WTC11 (cell line): ENCODE measurements at regions not wholly inside any gene's neighbourhood (a gene's known extent, or its start where the extent isn't known, plus 50 kb on each side); places are given as distances from the start of the nearest gene placed in this dataset.

Experiments used
- ATF2 ChIP-seq: sonication (generic); formaldehyde crosslinking; IDR thresholded peaks from 2 replicates; pipeline ENCODE4 v1.8.1; 2022; ENCODE audit warnings: low read depth, missing genetic modification reagents, borderline replicate concordance
- CREM ChIP-seq: sonication (generic); formaldehyde crosslinking; IDR thresholded peaks from 2 replicates; pipeline ENCODE4 v1.8.1; 2022; ENCODE audit warnings: mild to moderate bottlenecking, missing genetic modification reagents, moderate library complexity
- CTCF ChIP-seq: fragments of 200-600 bp; IDR thresholded peaks from 2 replicates; pipeline ENCODE4 v1.8.0; 2022; ENCODE audit warnings: antibody characterized with exemption
- FOXP1 ChIP-seq: sonication (generic); formaldehyde crosslinking; IDR thresholded peaks from 2 replicates; pipeline ENCODE4 v1.8.0; 2022; ENCODE audit warnings: missing genetic modification reagents, mild to moderate bottlenecking, moderate library complexity, borderline replicate concordance
- ZNF232 ChIP-seq: sonication (generic); formaldehyde crosslinking; IDR thresholded peaks from 2 replicates; pipeline ENCODE4 v1.8.0; 2022; ENCODE audit warnings: mild to moderate bottlenecking, missing genetic modification reagents

- TF ChIP-seq CREM (no peak), ATF2 (CRISPR knock-in tag) (no peak), ZNF232 (CRISPR knock-in tag) (no peak), FOXP1 (CRISPR knock-in tag) (no peak), CTCF (no peak)
These were observed 309.6 kb upstream of the MKI67 start for GRCh38 chr10:128435811-128436210.
